GM18511 (cell line): ENCODE measurements at regions not wholly inside any gene's neighbourhood (a gene's known extent, or its start where the extent isn't known, plus 50 kb on each side); places are given as distances from the start of the nearest gene placed in this dataset.

Experiments
- ATAC-seq: cut with Tn5 transposase; IDR thresholded peaks from one replicate; pipeline ENCODE4 v1.9.1; 2021; ENCODE audit warnings: mild to moderate bottlenecking, moderate library complexity; ENCODE audit not compliant: unreplicated experiment

DNA sequence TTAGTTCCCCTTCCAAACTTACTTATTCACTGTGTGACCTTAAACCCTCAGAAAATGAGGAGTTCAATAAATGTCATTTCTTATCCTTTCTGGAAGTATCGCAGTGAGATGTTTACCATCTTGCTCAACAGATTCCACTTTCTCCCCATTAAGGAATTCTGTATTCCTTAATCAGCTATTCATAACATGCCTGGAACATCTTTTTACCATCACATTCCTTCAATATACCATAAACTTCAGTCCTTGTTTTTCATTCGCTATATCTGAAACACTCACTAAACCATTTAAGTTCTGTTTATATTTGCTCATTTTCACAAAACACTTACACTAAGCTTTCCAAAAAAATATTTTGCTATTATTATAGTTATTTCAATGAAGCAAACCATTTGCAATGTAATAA lies 1158.6 kb downstream of the CDH12 start:
- no peak for ATAC-seq

DNA sequence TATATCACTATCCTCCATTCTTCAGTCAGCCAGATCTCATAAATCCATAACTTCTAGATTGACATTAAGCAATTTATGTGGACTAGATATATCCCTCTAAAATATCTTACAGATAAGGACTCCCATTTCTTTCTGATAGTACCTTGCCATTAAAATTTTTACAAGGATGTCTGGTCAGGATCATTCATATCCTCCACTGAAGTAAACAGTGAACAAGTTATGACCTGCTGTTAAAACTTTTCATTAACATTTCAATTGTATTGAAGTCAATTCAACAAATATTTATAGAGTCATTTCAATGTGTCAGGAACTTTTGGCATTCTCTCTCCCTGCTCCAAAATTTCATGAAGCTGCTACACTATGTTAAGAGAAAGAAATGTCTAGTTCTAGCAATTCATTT lies 1159.6 kb downstream of the CDH12 start:
- no peak for ATAC-seq

DNA sequence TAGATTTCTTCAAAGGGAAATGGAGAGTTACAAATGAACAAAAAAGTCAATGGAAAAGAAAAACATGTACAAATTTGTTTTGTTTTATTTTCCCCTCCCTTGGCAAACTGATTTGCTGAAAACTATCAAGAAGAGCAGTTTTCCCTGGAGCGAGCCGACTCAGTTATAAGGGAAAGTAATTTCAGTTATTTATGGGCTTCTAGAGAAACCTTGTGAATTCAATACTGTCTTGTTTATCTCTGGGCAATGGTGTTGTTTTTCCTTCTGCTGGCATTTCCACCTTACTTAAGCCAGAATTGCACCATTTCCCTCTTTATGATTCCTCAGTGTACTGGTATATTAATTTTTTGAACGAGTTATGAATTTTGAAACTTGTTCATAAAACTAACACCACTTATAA lies 1163.6 kb downstream of the CDH12 start:
- ATAC-seq = no peak

DNA sequence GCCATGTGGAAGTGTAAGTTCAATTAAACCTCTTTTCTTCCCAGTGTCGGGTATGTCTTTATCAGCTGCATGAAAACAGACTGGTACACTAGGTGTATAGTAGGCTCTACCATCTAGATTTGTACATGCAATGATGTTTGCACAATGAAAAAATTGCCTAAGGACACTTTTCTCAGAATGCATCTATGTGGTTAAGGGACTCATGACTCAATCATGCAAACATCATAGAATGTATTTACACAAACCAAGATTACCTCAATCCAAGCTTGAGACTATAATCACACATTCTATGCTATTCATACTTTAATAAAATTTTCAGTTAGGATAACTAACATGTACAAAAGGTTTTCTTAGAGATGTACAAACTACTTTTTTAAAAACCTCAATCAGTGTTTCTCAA lies 1164.5 kb downstream of the CDH12 start:
- no peak for ATAC-seq

DNA sequence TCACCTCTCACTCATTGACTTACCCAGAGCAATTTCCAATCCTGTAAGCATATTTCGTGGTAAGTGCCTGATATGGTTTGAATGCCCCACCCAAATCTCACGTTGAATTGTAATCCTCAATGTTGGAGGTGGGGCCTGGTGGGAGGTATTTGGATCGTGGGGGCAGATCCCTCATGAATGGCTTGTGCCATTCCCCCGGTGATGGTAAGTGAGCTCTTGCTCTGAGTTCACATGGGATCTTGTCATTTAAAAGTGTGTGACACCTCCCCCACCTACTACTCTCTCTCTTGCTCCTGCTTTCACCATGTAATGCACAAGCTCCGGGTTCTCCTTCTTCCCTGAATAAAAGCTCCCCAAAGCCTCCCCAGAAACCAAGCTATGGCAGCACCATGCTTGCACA lies 1165.5 kb downstream of the CDH12 start:
- no peak for ATAC-seq

DNA sequence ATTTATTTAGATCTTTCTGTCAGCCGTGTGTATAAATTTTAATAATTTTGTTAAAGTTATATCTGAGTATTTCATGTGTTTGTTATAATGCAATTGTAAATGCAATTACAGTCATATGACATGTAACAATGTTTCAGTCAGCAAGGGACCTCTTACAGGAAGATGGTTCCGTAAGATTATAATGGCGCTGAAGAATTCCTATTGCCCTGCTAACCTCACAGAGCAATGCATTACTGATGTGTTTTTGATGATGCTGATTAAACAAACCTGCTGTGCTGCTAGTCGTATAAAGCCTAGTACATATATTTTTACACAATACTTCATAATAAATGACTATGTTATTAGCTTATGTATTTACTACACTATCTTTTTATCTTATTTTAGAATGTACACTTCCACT lies 1166.4 kb downstream of the CDH12 start:
- ATAC-seq = no peak

DNA sequence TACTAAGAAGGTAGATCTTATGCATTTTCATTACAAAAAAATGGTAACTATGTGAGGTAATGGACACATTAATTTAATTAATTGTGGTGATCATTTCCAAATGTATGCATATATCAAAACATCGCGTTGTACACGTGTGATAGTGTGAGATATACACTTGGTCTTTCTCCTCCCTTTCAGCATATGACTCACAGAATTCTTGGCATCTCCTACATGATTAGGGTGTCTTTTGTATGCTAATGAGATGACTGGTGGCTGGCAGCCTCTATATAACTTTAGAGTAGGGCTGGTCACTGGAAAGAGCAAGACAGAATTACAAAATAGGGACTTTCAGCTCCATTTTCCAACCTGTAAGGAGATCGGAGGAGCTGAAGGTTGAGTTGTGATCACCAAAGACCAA lies 1167.6 kb downstream of the CDH12 start:
- no peak for ATAC-seq

DNA sequence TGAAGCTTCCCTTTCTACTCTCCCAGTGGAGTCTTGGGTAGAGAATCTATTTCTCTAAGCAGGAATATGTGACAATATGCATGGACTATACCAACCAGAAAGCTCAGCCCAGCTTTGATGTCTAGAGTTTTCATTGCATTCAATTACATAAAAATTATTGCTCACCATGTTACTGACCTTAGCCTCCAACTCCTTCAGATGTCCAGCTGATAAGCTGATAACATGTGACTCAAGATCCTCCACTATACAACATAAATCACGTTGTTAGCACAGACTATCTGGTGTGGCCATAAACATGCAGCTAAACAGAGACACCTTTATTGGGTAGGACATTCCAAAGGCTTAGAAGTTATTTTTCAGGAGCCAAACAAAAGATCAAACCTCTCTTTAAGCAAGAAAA lies 1168.2 kb downstream of the CDH12 start:
- no peak for ATAC-seq

DNA sequence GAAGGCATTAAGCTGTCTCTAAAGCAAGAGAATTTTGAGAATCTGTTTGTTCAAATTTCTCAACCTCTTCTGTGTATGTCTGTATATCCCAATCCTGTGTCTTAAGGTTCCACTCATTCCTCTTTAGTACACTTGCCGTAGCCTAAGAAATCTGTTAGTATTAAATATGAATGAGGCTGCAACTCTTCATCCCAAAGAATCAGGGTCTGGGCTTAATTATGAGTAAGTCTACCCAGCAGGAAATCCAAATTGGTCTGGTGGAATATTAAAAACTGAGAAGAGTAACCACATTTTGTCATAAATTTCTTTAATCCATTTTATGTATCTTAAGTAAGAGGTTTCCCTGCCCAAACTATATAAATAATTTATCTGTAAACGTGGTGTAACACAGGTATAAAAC lies 1171.2 kb downstream of the CDH12 start:
- ATAC-seq = no peak

DNA sequence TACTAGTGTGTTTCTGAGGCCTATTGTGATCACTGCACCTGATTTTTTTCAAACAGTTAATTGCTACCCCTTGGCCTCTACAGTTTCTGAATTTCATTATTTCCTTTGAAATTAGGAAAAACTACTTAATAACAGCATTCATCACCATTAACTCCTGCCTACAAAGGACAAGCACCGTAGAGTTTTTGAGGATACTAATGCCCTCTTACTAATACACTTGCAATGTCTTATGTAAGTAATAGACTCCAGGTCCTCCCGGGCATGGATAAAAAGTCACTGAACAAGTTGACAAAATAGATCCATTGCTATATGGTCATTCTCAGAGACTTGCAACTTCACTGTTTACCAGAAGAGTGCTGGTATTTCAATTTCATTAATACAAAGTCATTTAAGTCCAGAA lies 1172.5 kb downstream of the CDH12 start:
- ATAC-seq = no peak

DNA sequence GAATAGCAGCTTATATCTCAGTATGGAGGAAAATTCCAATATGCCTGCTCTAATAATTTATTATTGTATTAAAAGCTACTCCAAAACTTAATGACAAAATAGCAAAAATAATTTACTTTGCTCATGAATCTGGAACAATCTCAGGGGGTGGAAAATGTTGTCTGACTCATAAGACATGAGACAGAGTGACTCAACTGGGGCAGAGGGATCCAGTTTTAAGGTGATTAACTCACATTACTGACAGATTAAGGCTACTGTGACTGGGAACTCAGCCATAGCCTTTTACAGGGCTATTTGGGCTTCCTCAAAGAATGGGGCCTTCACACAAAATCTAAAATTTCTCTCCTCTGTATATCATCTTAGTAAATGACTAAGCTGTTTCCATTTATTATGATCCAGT lies 1172.9 kb downstream of the CDH12 start:
- no peak for ATAC-seq

DNA sequence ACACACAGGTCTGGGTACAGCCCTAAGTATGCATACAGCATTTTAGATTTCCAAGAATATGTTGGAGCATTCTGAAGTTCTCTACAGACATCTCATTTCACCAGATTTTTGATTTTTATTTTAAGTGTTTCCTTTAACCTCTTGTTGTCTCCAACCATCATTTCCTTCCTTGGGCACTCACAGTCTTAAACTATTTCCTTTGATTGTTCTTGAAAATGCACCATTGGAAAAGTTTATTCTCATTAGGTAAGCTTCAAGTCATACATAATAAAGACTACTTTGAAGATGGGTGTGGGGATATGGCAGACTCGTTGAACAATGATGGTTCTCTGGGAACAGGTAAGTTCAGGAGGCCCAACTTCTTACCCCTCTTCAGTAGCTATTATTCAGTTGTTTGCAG lies 1174.6 kb downstream of the CDH12 start:
- ATAC-seq = no peak

DNA sequence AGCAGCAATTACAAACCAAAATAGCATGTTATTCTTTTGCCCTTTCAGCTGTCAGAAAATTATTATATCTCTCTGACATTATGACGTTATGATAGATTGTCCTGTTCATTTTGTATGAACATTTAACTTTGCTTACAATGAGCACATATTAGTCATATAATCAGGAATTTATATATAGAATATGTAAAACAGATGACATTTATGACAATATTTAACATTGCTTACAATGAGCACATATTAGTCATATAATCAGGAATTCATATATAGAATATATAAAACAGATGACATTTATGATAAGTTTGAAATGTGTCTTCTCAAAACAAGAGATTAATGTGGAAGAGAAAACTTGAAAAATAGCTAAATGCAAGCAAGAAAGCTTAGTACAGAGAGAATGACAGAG lies 1180.2 kb downstream of the CDH12 start:
- ATAC-seq = no peak

DNA sequence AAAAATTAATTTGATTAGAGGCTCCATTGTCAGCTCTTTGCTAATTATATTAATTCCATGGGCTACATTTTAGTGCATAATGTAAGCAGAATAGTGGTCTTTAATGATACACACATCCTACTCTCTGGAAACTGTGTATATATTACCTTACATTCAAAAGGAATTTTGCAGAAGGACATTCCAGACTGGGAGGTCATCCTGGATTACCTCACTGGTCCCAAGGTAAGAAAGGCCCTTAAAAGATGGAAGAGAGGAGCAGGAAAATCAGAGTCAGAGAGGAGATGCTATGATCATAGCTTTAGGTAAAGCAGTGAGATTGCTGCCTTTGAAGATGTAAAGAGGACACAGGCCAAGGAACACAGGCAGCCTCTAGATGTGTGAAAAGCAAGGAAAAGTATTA lies 1180.8 kb downstream of the CDH12 start:
- no peak for ATAC-seq

DNA sequence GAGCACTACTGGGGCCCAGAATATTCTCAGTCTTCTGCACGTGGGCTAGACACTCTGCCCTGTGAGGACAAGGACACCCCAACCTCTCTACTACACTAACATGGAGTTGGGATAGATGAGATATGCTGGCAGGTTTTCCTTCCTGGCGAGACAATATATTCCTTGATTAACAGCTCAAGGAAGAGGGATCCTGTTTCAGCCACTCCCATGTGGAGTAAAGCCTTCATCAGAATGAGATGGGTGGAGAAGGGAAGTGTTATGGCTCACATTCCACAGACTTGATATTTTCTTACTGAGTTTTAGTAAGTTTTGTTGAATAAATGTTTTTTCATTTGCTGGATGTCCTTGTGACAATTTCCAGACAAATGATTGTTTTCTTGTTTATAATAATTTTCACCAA lies 1187.6 kb downstream of the CDH12 start:
- no peak for ATAC-seq

DNA sequence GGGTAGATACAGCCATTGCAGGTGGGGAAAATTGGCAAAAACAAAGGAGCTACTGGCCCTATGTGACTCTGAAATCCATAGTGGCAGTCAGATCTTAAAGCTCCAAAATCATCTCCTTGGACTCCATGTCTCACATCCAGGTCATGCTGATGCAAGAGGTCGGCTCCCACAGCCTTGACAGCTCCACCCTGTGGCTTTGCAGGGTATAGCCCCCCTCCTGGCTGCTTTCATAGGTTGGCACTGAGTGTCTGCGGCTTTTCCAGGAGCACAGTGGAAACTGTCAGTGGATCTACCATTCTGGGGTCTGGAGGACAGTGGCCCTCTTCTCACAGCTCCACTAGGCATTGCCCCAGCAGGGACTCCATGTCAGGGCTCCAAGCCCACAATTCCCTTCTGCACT lies 1190.1 kb downstream of the CDH12 start:
- ATAC-seq = no peak

DNA sequence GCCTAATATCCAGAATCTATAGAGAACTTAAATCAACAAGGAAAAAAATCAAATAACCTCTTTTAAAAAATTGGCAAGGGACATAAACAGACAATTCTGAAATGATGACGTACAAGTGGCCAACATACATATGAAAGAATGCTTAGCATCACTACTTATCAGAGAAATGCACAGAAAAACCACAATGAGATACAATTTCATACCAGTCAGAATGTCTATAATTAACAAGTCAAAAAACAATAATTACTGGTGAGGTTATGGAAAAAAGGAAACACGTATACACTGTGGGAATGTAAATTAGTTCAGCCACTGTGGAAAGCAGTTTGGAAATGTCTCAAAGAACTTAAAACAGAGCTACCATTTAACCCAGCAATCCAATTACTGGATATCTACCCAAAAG lies 1192.0 kb downstream of the CDH12 start:
- ATAC-seq = no peak

DNA sequence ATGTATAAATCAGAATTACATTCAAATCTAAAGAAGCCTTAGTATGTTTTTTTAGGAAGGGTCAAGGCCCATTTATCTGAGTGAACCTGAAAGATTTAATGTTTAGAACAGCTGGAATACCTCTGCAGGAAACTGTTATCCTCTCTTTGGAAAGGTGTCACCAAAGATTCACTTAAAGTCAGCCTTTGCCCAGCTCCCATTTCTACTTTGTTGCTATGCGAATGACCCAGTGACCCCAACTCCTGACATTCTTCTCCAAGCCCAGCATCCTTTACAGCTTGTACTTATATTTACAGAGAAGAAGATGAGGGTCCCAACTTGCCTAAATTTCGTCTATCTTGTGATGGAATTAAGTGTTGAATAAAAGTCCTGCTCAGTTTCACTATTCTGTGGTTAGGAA lies 1198.6 kb downstream of the CDH12 start:
- no peak for ATAC-seq

DNA sequence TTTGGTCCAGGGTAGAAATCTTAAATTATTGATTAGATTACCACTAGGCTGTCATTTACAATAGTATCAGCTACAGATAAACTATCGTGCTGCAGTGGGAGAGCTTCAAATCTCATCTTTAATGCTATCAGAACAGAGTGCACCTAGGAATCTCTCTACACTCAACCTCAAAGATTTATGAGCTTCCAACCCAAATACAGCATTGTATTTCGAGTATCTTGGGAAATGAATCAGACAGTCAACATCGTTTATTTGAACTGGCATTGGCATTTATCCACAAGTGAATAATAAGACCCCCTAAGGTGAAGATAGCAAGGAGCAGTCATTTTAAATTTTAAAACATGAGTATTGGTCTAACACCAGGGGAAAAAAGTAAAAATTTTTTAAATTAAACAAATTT lies 1203.2 kb downstream of the CDH12 start:
- ATAC-seq = no peak

DNA sequence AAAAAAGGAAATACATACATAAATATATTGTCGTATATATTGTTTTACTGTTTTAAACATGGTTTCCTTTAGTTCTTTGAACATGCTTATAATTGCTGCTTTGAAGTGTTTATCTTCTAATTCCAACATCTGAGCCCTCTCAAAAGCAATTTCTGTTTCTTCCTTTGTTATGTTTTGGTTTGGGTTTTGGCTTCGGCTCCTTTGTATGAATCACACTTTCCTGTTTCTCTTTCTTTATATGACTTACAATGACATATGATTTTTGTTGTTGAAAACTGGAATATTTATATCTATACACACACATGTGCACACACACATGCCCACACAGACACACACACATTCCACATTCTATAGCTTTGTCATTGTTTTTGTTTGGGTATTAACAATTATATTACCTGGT lies 1206.7 kb downstream of the CDH12 start:
- ATAC-seq = no peak

DNA sequence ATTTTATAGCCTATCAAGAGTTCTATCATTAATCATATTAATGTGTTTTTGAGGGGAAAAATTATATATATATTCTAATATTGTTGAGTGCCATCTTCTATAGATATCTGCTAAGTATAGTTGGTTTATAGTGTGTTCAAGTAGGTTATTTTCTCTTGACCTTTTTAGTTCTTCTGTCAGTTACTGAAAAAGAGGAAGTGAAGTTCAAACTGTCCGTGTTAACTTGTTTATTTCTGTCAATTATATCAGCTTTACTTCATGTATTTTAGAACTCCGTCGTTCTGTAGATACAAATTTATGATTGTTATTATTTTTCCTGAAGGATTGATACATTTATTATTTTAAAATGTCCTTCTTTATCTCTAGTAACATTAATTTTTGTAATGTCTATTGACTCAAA lies 1209.1 kb downstream of the CDH12 start:
- no peak for ATAC-seq

DNA sequence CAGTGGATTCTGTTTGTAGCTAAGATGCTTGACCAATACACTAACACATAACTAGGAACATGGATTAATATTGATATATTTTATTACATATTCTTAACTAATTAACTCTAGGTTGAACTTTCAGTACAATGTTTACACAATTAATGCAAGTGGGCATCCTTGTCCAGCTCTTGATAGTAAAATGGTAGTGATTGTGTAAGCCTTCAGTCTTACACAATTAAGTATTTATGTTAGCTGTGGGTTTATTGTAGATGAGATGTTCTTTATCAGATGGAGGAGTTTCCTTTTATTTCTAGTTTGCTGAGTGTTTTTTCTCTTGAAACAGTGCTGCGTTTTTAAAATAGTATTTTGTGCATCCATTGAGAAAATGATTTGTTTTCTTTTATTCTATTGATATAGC lies 1210.8 kb downstream of the CDH12 start:
- no peak for ATAC-seq

DNA sequence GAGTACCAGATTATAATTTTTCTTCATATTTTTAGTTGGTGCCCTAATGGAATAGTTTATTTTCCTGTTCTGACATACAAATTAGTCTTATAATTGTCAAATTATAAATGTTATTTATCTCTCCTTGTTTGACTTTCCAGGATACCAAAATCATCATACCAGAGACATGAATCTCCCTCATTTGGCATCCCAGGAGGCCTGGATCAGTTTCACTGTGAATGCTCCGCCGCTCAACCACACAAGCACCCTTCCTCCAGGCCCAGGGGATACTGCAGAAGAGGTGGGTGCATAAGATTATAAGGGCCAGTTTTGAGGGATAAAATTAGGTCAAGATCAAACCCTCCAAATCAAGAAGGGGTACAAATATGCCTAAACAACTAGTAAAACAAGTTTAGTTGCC lies 1229.3 kb downstream of the CDH12 start:
- ATAC-seq = no peak

DNA sequence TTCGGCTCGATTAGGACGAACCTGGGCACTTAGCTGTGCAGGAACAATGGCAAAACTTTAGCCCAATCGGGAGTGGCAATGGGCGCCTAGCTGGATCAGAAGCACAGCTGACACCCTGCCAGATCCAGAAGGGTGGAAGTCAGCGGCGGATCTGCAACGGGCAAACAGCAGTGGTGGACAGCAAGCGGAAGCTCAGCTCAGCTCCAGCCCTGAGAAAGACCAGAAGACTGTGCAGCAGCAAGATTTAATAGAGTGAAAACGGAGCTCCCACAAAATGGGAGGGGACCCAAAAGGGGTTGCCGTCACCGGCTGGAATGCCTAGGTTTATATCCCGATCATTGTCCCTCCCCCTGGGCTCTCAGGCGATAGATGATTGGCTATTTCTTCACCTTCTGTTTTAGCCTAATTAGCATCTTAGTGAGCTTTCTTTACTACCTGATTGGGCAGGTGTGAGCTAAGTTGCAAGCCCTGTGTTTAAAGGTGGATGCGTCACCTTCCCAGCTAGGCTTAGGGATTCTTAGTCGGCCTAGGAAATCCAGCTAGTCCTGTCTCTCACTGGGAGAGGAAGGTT lies 1237.9 kb downstream of the CDH12 start:
- no peak for ATAC-seq
